ENCODE measurements at regions not wholly inside any gene's neighbourhood (a gene's known extent, or its start where the extent isn't known, plus 50 kb on each side); places are given as distances from the start of the nearest gene placed in this dataset.

GRCh38 chr13:99738626-99739025, 232.9 kb downstream of the ZIC5 start:
- DNase-seq (ENCODE audit: low spot score) (no peak), FAIRE-seq (no peak), ATAC-seq (no peak)
- Histone ChIP-seq H3K27ac (ENCODE audit: extremely low read length, insufficient read depth, low read length) (no peak overlapping the region), H3K4me1 (ENCODE audit: insufficient read depth, low read length) (peaks cover 11% of the 10 kb centered on the region), H4K20me1 (ENCODE audit: insufficient read depth, low read length) (no peaks in the 10 kb centered on the region), H3K79me2 (ENCODE audit: insufficient read depth, low read length) (no peaks in the 10 kb centered on the region), H3K9me3 (ENCODE audit: low read length) (no peaks in the 10 kb centered on the region), H3K36me3 (replicated peaks in 1 of 2; ENCODE audit: control insufficient read depth in 1 of 2, insufficient read depth in 2 of 2, low read length in 2 of 2) (no peaks in the 10 kb centered on the region), H3K4me2 (ENCODE audit: low read depth, low read length) (no peak overlapping the region), H3K27me3 (ENCODE audit: control insufficient read depth in 1 of 2, insufficient read depth in 2 of 2, low read length in 2 of 2) (no peaks in the 10 kb centered on the region), H2AFZ (ENCODE audit: low read length) (no peak overlapping the region), H3K9ac (ENCODE audit: insufficient read depth, low read depth, low read length) (no peak overlapping the region), H3K4me3 (replicated peaks in 1 of 3; ENCODE audit: insufficient read depth in 1 of 3, low read depth in 2 of 3, low read length in 3 of 3) (no peak overlapping the region)
- BruUV-seq (replicated peaks) = no TSS peak
- intact Hi-C loops (cut with micrococcal nuclease; ENCODE audit: unreplicated experiment) (no loop called here), in situ Hi-C loops (cut with HindIII; ENCODE audit: extremely low pct_ligation_motif_present, low pct_unique_long_range_greater_than_20kb) (no loop called here)
- 52% methylated on average over 4 of the region's 4 CpGs for WGBS (ENCODE audit: low lambda C conversion rate)
- ChIA-PET CTCF (ENCODE audit: low intra/inter-chr PET ratio, low total read pairs) (no interaction called here), POLR2A (no interaction called here)
- no peak for TF ChIP-seq RBM39 (IDR thresholded peaks at IDR 0.05; ENCODE audit: low read depth, low read length, poor library complexity, severe bottlenecking)
- no peak for TF ChIP-seq JARID2 (CRISPR knock-in tag; IDR thresholded peaks at IDR 0.05; ENCODE audit: insufficient replicate concordance)
- TF ChIP-seq, protein P1, sequence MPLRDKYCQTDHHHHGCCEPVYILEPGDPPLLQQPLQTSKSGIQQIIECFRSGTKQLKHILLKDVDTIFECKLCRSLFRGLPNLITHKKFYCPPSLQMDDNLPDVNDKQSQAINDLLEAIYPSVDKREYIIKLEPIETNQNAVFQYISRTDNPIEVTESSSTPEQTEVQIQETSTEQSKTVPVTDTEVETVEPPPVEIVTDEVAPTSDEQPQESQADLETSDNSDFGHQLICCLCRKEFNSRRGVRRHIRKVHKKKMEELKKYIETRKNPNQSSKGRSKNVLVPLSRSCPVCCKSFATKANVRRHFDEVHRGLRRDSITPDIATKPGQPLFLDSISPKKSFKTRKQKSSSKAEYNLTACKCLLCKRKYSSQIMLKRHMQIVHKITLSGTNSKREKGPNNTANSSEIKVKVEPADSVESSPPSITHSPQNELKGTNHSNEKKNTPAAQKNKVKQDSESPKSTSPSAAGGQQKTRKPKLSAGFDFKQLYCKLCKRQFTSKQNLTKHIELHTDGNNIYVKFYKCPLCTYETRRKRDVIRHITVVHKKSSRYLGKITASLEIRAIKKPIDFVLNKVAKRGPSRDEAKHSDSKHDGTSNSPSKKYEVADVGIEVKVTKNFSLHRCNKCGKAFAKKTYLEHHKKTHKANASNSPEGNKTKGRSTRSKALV (CRISPR knock-in tag; IDR thresholded peaks at IDR 0.05) = no peak

- H4K20me1 ChIP-seq (ENCODE audit: insufficient read depth, low read length) = no peaks in the 10 kb centered on the region
- no peak for TF ChIP-seq ZNF607 (CRISPR knock-in tag; IDR thresholded peaks at IDR 0.05; ENCODE audit: borderline replicate concordance)
- no peak for TF ChIP-seq DPF2 (CRISPR knock-in tag; IDR thresholded peaks at IDR 0.05; ENCODE audit: borderline replicate concordance, low read depth)
- no peak for TF ChIP-seq BHLHE40 (IDR thresholded peaks at IDR 0.05; ENCODE audit: low read length)
- no peak for TF ChIP-seq ZNF839 (CRISPR knock-in tag; IDR thresholded peaks at IDR 0.05; ENCODE audit: borderline replicate concordance)
- TF ChIP-seq ZFYVE20 (CRISPR knock-in tag; IDR thresholded peaks at IDR 0.05; ENCODE audit: borderline replicate concordance, low read depth) = no peak
- no peak for TF ChIP-seq PHF5A (CRISPR knock-in tag; IDR thresholded peaks at IDR 0.05; ENCODE audit: low read depth, unreplicated experiment)
- TF ChIP-seq CBFB (CRISPR knock-in tag; IDR thresholded peaks at IDR 0.05) = no peak
- no peak for TF ChIP-seq HOXA7 (CRISPR knock-in tag; IDR thresholded peaks at IDR 0.05)
- TF ChIP-seq ZNF530 (CRISPR knock-in tag; IDR thresholded peaks at IDR 0.05; ENCODE audit: low read depth) = no peak
- TF ChIP-seq ZNF256 (CRISPR knock-in tag; conservative IDR thresholded peaks at IDR 0.05) = no peak
- TF ChIP-seq ZNF326 (CRISPR knock-in tag; IDR thresholded peaks at IDR 0.05; ENCODE audit: borderline replicate concordance) = no peak
- no peak for TF ChIP-seq SP4 (CRISPR knock-in tag; IDR thresholded peaks at IDR 0.05)
- no peak for TF ChIP-seq ZNF737 (CRISPR knock-in tag; IDR thresholded peaks at IDR 0.05; ENCODE audit: borderline replicate concordance)
- TF ChIP-seq NR2F1 (CRISPR knock-in tag; IDR thresholded peaks at IDR 0.05) = no peak
- POLR2A ChIA-PET = no interaction called here
Observed at GRCh38 chr13:99737481-99738245, 233.9 kb downstream of the ZIC5 start.

More at GRCh38 chr13:99737481-99738245, 233.9 kb downstream of the ZIC5 start:
- no peak overlapping the region for H3K4me3 ChIP-seq (replicated peaks in 1 of 3; ENCODE audit: insufficient read depth in 1 of 3, low read depth in 2 of 3, low read length in 3 of 3)
- no peak overlapping the region for H2AFZ ChIP-seq (ENCODE audit: low read length)
- no peak overlapping the region for H3K9ac ChIP-seq (ENCODE audit: insufficient read depth, low read depth, low read length)
- H3K9me3 ChIP-seq (ENCODE audit: low read length) = no peaks in the 10 kb centered on the region
- no peaks in the 10 kb centered on the region for H3K79me2 ChIP-seq (ENCODE audit: insufficient read depth, low read length)
- BruUV-seq (replicated peaks) = no TSS peak
- no peak overlapping the region for H3K4me2 ChIP-seq (ENCODE audit: low read depth, low read length)
- in situ Hi-C loops (cut with HindIII; ENCODE audit: extremely low pct_ligation_motif_present, low pct_unique_long_range_greater_than_20kb) = no loop called here
- H3K36me3 ChIP-seq (replicated peaks in 1 of 2; ENCODE audit: control insufficient read depth in 1 of 2, insufficient read depth in 2 of 2, low read length in 2 of 2) = no peaks in the 10 kb centered on the region
- peaks cover 11% of the 10 kb centered on the region for H3K4me1 ChIP-seq (ENCODE audit: insufficient read depth, low read length)
- H3K27me3 ChIP-seq (ENCODE audit: control insufficient read depth in 1 of 2, insufficient read depth in 2 of 2, low read length in 2 of 2) = no peaks in the 10 kb centered on the region
- no peak for FAIRE-seq
- ATAC-seq = no peak
- 89% methylated on average over 8 of the region's 8 CpGs for WGBS (ENCODE audit: low lambda C conversion rate)
- intact Hi-C loops (cut with micrococcal nuclease; ENCODE audit: unreplicated experiment) = no loop called here
- no peak for DNase-seq (ENCODE audit: low spot score)
- CTCF ChIA-PET (ENCODE audit: low intra/inter-chr PET ratio, low total read pairs) = no interaction called here
- H3K27ac ChIP-seq (ENCODE audit: extremely low read length, insufficient read depth, low read length) = no peak overlapping the region
